SU-DHL-6 (cell line): ENCODE measurements at regions not wholly inside any gene's neighbourhood (a gene's known extent, or its start where the extent isn't known, plus 50 kb on each side); places are given as distances from the start of the nearest gene placed in this dataset.

Experiments used
- H2AFZ ChIP-seq: fragments of 200-600 bp; sonication (generic); 2 replicates; pipeline ENCODE4 v1.6.1; 2014; ENCODE audit warnings: low read depth, mild to moderate bottlenecking, moderate library complexity, mixed read lengths, antibody characterized with exemption, low read length; ENCODE audit not compliant: severe bottlenecking
- H3F3A ChIP-seq: fragments of 200-600 bp; shearing (Covaris generic); 2 replicates; pipeline ENCODE4 v1.6.0; 2016; ENCODE audit warnings: antibody characterized with exemption, mild to moderate bottlenecking; ENCODE audit not compliant: insufficient read depth
- H3K27ac ChIP-seq: fragments of 200-600 bp; sonication (generic); 2 replicates; pipeline ENCODE4 v1.5.1; 2016; ENCODE audit warnings: low read depth, mild to moderate bottlenecking, low read length, moderate library complexity, mixed read lengths
- H3K27me3 ChIP-seq: fragments of 200-600 bp; sonication (generic), shearing (Covaris generic); 2 replicates; pipeline ENCODE4 v1.6.0; 2014; ENCODE audit warnings: mild to moderate bottlenecking, low read length
- H3K36me3 ChIP-seq: fragments of 200-600 bp; sonication (generic); 2 replicates; pipeline ENCODE4 v1.6.1; 2014; ENCODE audit warnings: mild to moderate bottlenecking, low read length, mixed read lengths
- H3K4me2 ChIP-seq: fragments of 300-600, 200-600 bp; shearing (Covaris generic), sonication (generic); 2 replicates; pipeline ENCODE4 v1.6.0; 2014; ENCODE audit warnings: low read length, low read depth, mild to moderate bottlenecking; ENCODE audit not compliant: poor library complexity, severe bottlenecking
- H3K4me3 ChIP-seq: fragments of 200-600 bp; sonication (generic); 2 replicates; pipeline ENCODE4 v1.5.1; 2014; ENCODE audit warnings: antibody characterized with exemption, low read length, mild to moderate bottlenecking, mixed read lengths; ENCODE audit not compliant: insufficient read depth, poor library complexity, severe bottlenecking
- H3K79me2 ChIP-seq: fragments of 200-600 bp; sonication (generic); 2 replicates; pipeline ENCODE4 v1.6.1; 2014; ENCODE audit warnings: mild to moderate bottlenecking, low read length, moderate library complexity; ENCODE audit not compliant: insufficient read depth
- H3K9ac ChIP-seq: fragments of 200-600 bp; sonication (generic); 2 replicates; pipeline ENCODE4 v1.7.0; 2014; ENCODE audit warnings: mild to moderate bottlenecking, low read length
- H3K9me2 ChIP-seq: fragments of 200-600 bp; sonication (generic); replicated peaks from 2 replicates; pipeline ENCODE4 v1.6.1; 2014; ENCODE audit warnings: low read length; ENCODE audit not compliant: insufficient read depth
- H3K9me3 ChIP-seq: fragments of 200-600 bp; sonication (generic); 2 replicates; pipeline ENCODE4 v1.6.1; 2014; ENCODE audit warnings: low read length, mixed read lengths; ENCODE audit not compliant: insufficient read depth
- H4K20me1 ChIP-seq: fragments of 200-600 bp; sonication (generic); 2 replicates; pipeline ENCODE4 v1.6.1; 2014; ENCODE audit warnings: low read depth, mild to moderate bottlenecking, antibody characterized with exemption, low read length, moderate library complexity, mixed read lengths
- CTCF ChIP-seq: fragments of 200-600 bp; sonication (generic); IDR thresholded peaks from one replicate; pipeline ENCODE4 v1.5.1; 2017; ENCODE audit warnings: antibody characterized with exemption, mild to moderate bottlenecking, low read length, moderate library complexity; ENCODE audit not compliant: insufficient read depth, poor library complexity, severe bottlenecking
- EZH2phosphoT487 ChIP-seq: fragments of 200-600 bp; sonication (generic), shearing (Covaris generic); conservative IDR thresholded peaks from 2 replicates; pipeline ENCODE4 v1.6.1; 2018; ENCODE audit warnings: mild to moderate bottlenecking, antibody characterized with exemption, low read length, moderate library complexity, mixed read lengths

- no peaks in the 10 kb centered on the region for H3F3A ChIP-seq
Measured at GRCh38 chr1:193927550-193927949, 741.1 kb upstream of the B3GALT2 start.

DNA sequence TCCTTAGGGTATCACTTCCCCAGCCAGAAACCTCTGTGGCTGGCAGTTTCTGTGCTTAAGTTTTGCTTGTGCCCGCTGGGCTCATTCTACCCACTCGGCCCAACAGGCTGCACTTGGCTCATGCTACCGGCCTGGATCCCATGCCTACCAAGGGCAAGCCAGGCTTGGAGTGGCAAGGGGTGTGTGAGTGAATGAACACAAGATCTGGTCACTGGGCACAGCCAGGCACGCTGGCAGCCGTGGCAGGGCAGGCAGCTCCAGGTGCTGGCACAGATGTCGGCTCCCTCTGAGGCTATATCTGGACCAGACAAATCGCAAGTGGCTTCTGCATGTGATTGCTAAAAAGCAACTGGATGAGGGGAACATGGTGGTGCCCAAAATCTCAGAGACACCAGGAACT, 740.5 kb upstream of the B3GALT2 start:
- no peak overlapping the region for H3K4me3 ChIP-seq
- no peaks in the 10 kb centered on the region for H3K36me3 ChIP-seq
- no peaks in the 10 kb centered on the region for H3K9me2 ChIP-seq
- no peaks in the 10 kb centered on the region for H3K27me3 ChIP-seq
- H3K4me2 ChIP-seq = no peak overlapping the region
- H3K9me3 ChIP-seq = peaks cover 15% of the 10 kb centered on the region; the same call in 1 of the 2 replicates
- no peaks in the 10 kb centered on the region for H3F3A ChIP-seq
- no peaks in the 10 kb centered on the region for H4K20me1 ChIP-seq
- H3K9ac ChIP-seq = no peak overlapping the region
- no peak overlapping the region for H2AFZ ChIP-seq
- no peak overlapping the region for H3K27ac ChIP-seq
- H3K79me2 ChIP-seq = no peaks in the 10 kb centered on the region
- TF ChIP-seq EZH2phosphoT487 (no peak), CTCF (no peak)

More at GRCh38 chr1:193927550-193927949, 741.1 kb upstream of the B3GALT2 start:
- Histone ChIP-seq H3K27me3 (no peaks in the 10 kb centered on the region), H3K9me3 (peaks cover 15% of the 10 kb centered on the region; the same call in 1 of the 2 replicates), H3K36me3 (no peaks in the 10 kb centered on the region), H4K20me1 (no peaks in the 10 kb centered on the region), H3K9ac (no peak overlapping the region), H2AFZ (no peak overlapping the region), H3K4me2 (no peak overlapping the region), H3K9me2 (no peaks in the 10 kb centered on the region), H3K4me3 (no peak overlapping the region), H3K79me2 (no peaks in the 10 kb centered on the region), H3K27ac (no peak overlapping the region)
- TF ChIP-seq EZH2phosphoT487 = no peak
- no peak for TF ChIP-seq CTCF

DNA sequence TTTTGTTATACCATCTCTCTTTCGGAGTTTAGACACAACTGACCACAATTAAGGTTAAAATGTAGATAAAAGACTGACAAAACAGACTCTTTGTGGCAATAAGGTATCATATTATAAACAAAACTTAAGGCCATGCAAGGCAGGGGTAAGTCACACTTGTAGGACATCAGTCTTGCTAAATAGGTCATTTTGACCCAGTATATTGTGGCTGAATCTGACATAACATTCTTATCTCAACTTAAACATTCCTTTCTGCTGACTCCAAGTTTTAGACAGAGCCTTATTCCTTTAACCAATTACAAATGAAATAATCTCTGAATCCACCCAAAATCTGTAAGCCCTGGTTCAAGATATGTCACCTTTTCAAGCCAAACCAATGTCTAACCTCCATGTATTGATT, 733.4 kb upstream of the B3GALT2 start:
- TF ChIP-seq EZH2phosphoT487 = no peak
- TF ChIP-seq CTCF = no peak

More for the DNA sequence above, 733.4 kb upstream of the B3GALT2 start:
- no peak overlapping the region for H3K9ac ChIP-seq
- H2AFZ ChIP-seq = no peak overlapping the region
- H3K9me3 ChIP-seq = peaks cover 8% of the 10 kb centered on the region; the same call in 1 of the 2 replicates
- H3K79me2 ChIP-seq = no peaks in the 10 kb centered on the region
- H3K27me3 ChIP-seq = no peaks in the 10 kb centered on the region
- no peak overlapping the region for H3K27ac ChIP-seq
- no peaks in the 10 kb centered on the region for H3K9me2 ChIP-seq
- no peaks in the 10 kb centered on the region for H3K36me3 ChIP-seq
- no peaks in the 10 kb centered on the region for H3F3A ChIP-seq
- no peaks in the 10 kb centered on the region for H4K20me1 ChIP-seq
- no peak overlapping the region for H3K4me2 ChIP-seq
- H3K4me3 ChIP-seq = no peak overlapping the region
